WERI-Rb-1 (cell line): ENCODE measurements at regions not wholly inside any gene's neighbourhood (a gene's known extent, or its start where the extent isn't known, plus 50 kb on each side); places are given as distances from the start of the nearest gene placed in this dataset.

Experiments used
- DNase-seq: peaks from one replicate; pipeline ENCODE4 v3.0.0-alpha.2; 2020
- H3K27ac ChIP-seq: fragments of 250-450 bp; sonication (Bioruptor Pico); 2 replicates; pipeline ENCODE4 v1.5.1; 2020; ENCODE audit warnings: mild to moderate bottlenecking, moderate library complexity
- H3K27me3 ChIP-seq: fragments of 250-450 bp; sonication (Bioruptor Pico); 2 replicates; pipeline ENCODE4 v1.5.1; 2021; ENCODE audit warnings: mild to moderate bottlenecking, low read depth, moderate library complexity; ENCODE audit not compliant: insufficient read depth, severe bottlenecking
- H3K36me3 ChIP-seq: fragments of 250-450 bp; sonication (Bioruptor Pico); 2 replicates; pipeline ENCODE4 v1.5.1; 2020; ENCODE audit warnings: mild to moderate bottlenecking, moderate library complexity
- H3K4me3 ChIP-seq: 2 replicates; pipeline ENCODE4 v1.5.1; 2011; ENCODE audit warnings: low read depth, mild to moderate bottlenecking, control low read depth, low read length
- H3K9me3 ChIP-seq: fragments of 250-450 bp; sonication (Bioruptor Pico); 2 replicates; pipeline ENCODE4 v1.5.1; 2021; ENCODE audit warnings: mild to moderate bottlenecking, moderate library complexity; ENCODE audit not compliant: severe bottlenecking
- CTCF ChIP-seq: IDR thresholded peaks from 2 replicates; pipeline ENCODE4 v1.5.1; 2011; ENCODE audit warnings: low read depth, mild to moderate bottlenecking, control low read depth, inconsistent platforms, low read length

GRCh38 chr1:245036102-245036501 lies 118.7 kb upstream of the KIF26B start:
- no peaks in the 10 kb centered on the region for H3K27me3 ChIP-seq
- no peaks in the 10 kb centered on the region for H3K36me3 ChIP-seq
- no peak overlapping the region for H3K27ac ChIP-seq
- TF ChIP-seq CTCF = no peak
- H3K4me3 ChIP-seq = no peak overlapping the region
- peaks cover 3% of the 10 kb centered on the region for H3K9me3 ChIP-seq
- DNase-seq = no peak

GRCh38 chr1:245031041-245031440 lies 123.7 kb upstream of the KIF26B start:
- TF ChIP-seq CTCF = no peak
- H3K36me3 ChIP-seq = no peaks in the 10 kb centered on the region
- no peak overlapping the region for H3K27ac ChIP-seq
- H3K27me3 ChIP-seq = no peaks in the 10 kb centered on the region
- no peak for DNase-seq
- H3K9me3 ChIP-seq = no peaks in the 10 kb centered on the region
- H3K4me3 ChIP-seq = no peak overlapping the region

GRCh38 chr1:245026247-245026646 lies 128.5 kb upstream of the KIF26B start:
- no peak overlapping the region for H3K27ac ChIP-seq
- DNase-seq = no peak
- H3K9me3 ChIP-seq = no peaks in the 10 kb centered on the region
- TF ChIP-seq CTCF = no peak
- no peaks in the 10 kb centered on the region for H3K27me3 ChIP-seq
- H3K4me3 ChIP-seq = no peak overlapping the region
- no peaks in the 10 kb centered on the region for H3K36me3 ChIP-seq

- Histone ChIP-seq H3K9me3 (no peaks in the 10 kb centered on the region), H3K27me3 (no peaks in the 10 kb centered on the region), H3K27ac (no peak overlapping the region), H3K4me3 (no peak overlapping the region), H3K36me3 (no peaks in the 10 kb centered on the region)
- no peak for TF ChIP-seq CTCF
- no peak for DNase-seq
Observed at GRCh38 chr1:245025525-245025924, 129.3 kb upstream of the KIF26B start.

GRCh38 chr1:245023222-245023621 lies 131.6 kb upstream of the KIF26B start:
- H3K27ac ChIP-seq = no peak overlapping the region
- H3K9me3 ChIP-seq = no peaks in the 10 kb centered on the region
- DNase-seq = no peak
- H3K27me3 ChIP-seq = no peaks in the 10 kb centered on the region
- no peak overlapping the region for H3K4me3 ChIP-seq
- TF ChIP-seq CTCF = no peak
- no peaks in the 10 kb centered on the region for H3K36me3 ChIP-seq

GRCh38 chr1:245019910-245020486 lies 134.8 kb upstream of the KIF26B start:
- TF ChIP-seq CTCF = no peak
- Histone ChIP-seq H3K27me3 (no peaks in the 10 kb centered on the region), H3K9me3 (no peaks in the 10 kb centered on the region), H3K36me3 (no peaks in the 10 kb centered on the region), H3K4me3 (no peak overlapping the region), H3K27ac (no peak overlapping the region)
- no peak for DNase-seq
